Left ventricle myocardium inferior (tissue), 1 donor: ENCODE measurements at regions not wholly inside any gene's neighbourhood (a gene's known extent, or its start where the extent isn't known, plus 50 kb on each side); places are given as distances from the start of the nearest gene placed in this dataset.

Experiments used
- DNase-seq: peaks from one replicate; pipeline ENCODE4 v3.0.0-alpha.2; 2020
- H3K27ac ChIP-seq: fragments of 200-600 bp; replicated peaks from 2 replicates; pipeline ENCODE4 v1.8.0; 2021
- H3K27me3 ChIP-seq: fragments of 200-600 bp; 2 replicates; pipeline ENCODE4 v1.8.0; 2021; ENCODE audit warnings: low read depth
- H3K36me3 ChIP-seq: fragments of 200-600 bp; 2 replicates; pipeline ENCODE4 v1.8.0; 2021
- H3K4me1 ChIP-seq: fragments of 200-600 bp; 2 replicates; pipeline ENCODE4 v1.8.0; 2021
- H3K4me3 ChIP-seq: fragments of 200-600 bp; 2 replicates; pipeline ENCODE4 v1.8.0; 2021; ENCODE audit warnings: mild to moderate bottlenecking, moderate library complexity
- H3K9me3 ChIP-seq: fragments of 200-600 bp; replicated peaks from 2 replicates; pipeline ENCODE4 v1.8.0; 2021
- CTCF ChIP-seq: fragments of 200-600 bp; IDR thresholded peaks from 2 replicates; pipeline ENCODE4 v1.8.0; 2021; ENCODE audit warnings: antibody characterized with exemption, mild to moderate bottlenecking, borderline replicate concordance
- intact Hi-C: fragments of 100-400 bp; cut with micrococcal nuclease; formaldehyde crosslinking; loops from one replicate; pipeline ENCODE4 v1.11.0; 2022
- donor health status: DM: no; HTN: yes; CAD: no; lungs with severe emphysema.

DNA sequence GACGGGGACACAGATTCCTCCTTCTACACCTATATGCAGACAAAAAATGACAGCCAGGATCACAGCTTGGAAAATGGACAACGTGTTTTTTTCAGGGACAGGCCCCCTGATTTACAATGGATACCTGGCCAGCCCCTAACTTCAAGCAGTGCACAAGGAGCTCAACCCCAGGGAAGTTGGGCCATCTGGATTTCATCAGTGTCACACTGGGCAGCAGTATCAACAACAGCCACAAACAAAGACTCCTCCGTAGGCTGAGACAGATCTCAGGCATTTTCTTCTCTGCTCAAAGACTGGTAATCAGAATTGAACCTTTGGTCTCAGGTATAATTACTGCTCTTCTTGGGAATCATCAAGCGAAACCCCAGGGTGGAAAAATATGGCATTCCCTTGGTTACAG lies 374.0 kb downstream of the ZNF608 start:
- no peak for DNase-seq
- no peaks in the 10 kb centered on the region for H3K27me3 ChIP-seq
- H3K36me3 ChIP-seq, result no peaks in the 10 kb centered on the region
- peaks cover 22% of the 10 kb centered on the region for H3K4me1 ChIP-seq
- peaks cover 8% of the 10 kb centered on the region for H3K9me3 ChIP-seq
- TF ChIP-seq CTCF, result no peak
- H3K4me3 ChIP-seq, result no peak overlapping the region
- intact Hi-C loops, result no loop called here
- H3K27ac ChIP-seq, result no peak overlapping the region

DNA sequence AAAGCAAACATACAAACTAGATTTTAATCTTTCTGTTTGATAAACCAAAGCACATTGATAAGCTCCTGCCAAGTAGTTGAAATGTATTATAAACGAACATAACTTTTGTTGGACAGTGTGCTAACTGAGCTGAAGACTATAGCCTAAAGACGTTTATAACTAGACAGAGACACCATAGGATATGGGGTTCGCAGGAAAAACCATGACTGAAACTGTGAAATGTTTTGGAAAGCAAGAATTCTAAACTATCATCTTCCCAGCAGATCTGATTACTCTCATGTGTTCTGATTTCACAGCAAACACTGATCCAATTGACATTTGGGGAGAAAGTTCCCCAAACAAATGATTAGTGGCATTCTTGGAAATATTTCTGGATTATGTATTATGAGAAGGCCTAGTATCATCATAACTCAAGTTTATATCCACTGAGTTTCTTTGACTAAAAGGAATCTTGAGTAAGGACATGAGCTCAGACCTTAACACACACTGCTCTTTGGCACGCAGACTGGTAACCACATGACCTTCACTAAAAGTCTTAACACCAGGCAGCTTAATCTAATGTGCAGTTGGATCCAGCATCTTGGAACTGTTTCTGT lies 375.2 kb downstream of the ZNF608 start:
- no peaks in the 10 kb centered on the region for H3K27me3 ChIP-seq
- H3K36me3 ChIP-seq, result no peaks in the 10 kb centered on the region
- intact Hi-C loops, result no loop called here
- DNase-seq, result peak; percentile 37
- H3K27ac ChIP-seq, result peak overlapping the region; percentile 7
- no peak for TF ChIP-seq CTCF
- no peak overlapping the region for H3K4me3 ChIP-seq
- H3K9me3 ChIP-seq, result peaks cover 8% of the 10 kb centered on the region
- H3K4me1 ChIP-seq, result peaks cover 20% of the 10 kb centered on the region

- TF ChIP-seq CTCF, result no peak
- Histone ChIP-seq H3K4me3 (no peak overlapping the region), H3K27ac (no peak overlapping the region), H3K36me3 (no peaks in the 10 kb centered on the region), H3K9me3 (peaks cover 4% of the 10 kb centered on the region), H3K27me3 (no peaks in the 10 kb centered on the region), H3K4me1 (peaks cover 17% of the 10 kb centered on the region)
- intact Hi-C loops, result no loop called here
- DNase-seq, result no peak
Observed at GRCh38 chr5:124370601-124371000, 375.8 kb downstream of the ZNF608 start.

DNA sequence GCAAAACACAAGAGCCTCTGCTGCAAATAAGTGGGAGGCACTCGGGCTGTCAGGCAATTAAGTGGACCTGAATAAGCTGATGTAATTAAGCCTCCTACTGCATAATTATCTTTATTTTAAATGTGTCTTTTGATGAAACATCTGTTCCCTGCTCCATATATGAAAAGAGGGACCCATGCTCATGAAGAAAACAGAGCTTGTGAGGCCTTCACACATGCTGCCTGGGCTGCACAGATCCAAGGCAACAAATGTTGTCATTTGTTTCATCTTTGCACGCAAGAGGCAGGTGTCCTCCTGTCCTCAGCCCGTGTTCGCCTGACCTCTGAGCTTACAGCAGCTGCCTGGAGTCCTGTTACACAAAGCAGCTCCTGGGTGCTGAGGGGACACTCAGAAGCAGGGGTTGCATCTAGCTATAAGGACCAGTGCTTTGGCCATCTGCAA lies 381.1 kb downstream of the ZNF608 start:
- Histone ChIP-seq H3K4me1 (no peaks in the 10 kb centered on the region), H3K36me3 (no peaks in the 10 kb centered on the region), H3K9me3 (peaks cover 16% of the 10 kb centered on the region), H3K27ac (no peak overlapping the region), H3K4me3 (no peak overlapping the region), H3K27me3 (no peaks in the 10 kb centered on the region)
- TF ChIP-seq CTCF, result no peak
- intact Hi-C loops, result no loop called here
- no peak for DNase-seq

- Histone ChIP-seq H3K27me3 (no peaks in the 10 kb centered on the region), H3K4me3 (no peak overlapping the region), H3K4me1 (no peaks in the 10 kb centered on the region), H3K9me3 (no peaks in the 10 kb centered on the region), H3K36me3 (no peaks in the 10 kb centered on the region), H3K27ac (no peak overlapping the region)
- TF ChIP-seq CTCF, result no peak
- DNase-seq, result no peak
- intact Hi-C loops, result no loop called here
Observed at GRCh38 chr5:124355928-124356327, 390.5 kb downstream of the ZNF608 start.

- DNase-seq, result no peak
- no peaks in the 10 kb centered on the region for H3K9me3 ChIP-seq
- H3K27ac ChIP-seq, result no peak overlapping the region
- intact Hi-C loops, result no loop called here
- no peak overlapping the region for H3K4me3 ChIP-seq
- no peak for TF ChIP-seq CTCF
- no peaks in the 10 kb centered on the region for H3K4me1 ChIP-seq
- no peaks in the 10 kb centered on the region for H3K27me3 ChIP-seq
- no peaks in the 10 kb centered on the region for H3K36me3 ChIP-seq
Observed at GRCh38 chr5:124353016-124353415, 393.4 kb downstream of the ZNF608 start.
